ENCODE measurements at regions not wholly inside any gene's neighbourhood (a gene's known extent, or its start where the extent isn't known, plus 50 kb on each side); places are given as distances from the start of the nearest gene placed in this dataset.
A peak's percentile ranks its signal among the peaks of the same experiment; 100 is the strongest.

GRCh38 chr2:173644146-173644545, 289.5 kb downstream of the CDCA7 start:
- DNase-seq (ENCODE audit: low read depth): peak; percentile 14

- no peak for DNase-seq (ENCODE audit: low read depth)
Observed at GRCh38 chr2:173647681-173648311, 293.1 kb downstream of the CDCA7 start.

GRCh38 chr2:173648816-173649215, 294.1 kb downstream of the CDCA7 start:
- DNase-seq (ENCODE audit: low read depth): no peak

- no peak for DNase-seq (ENCODE audit: low read depth)
Observed at GRCh38 chr2:173649527-173650219, 295.0 kb downstream of the CDCA7 start.

GRCh38 chr2:173651891-173652290, 297.2 kb downstream of the CDCA7 start:
- no peak for DNase-seq (ENCODE audit: low read depth)

GRCh38 chr2:173652311-173652710, 297.6 kb downstream of the CDCA7 start:
- DNase-seq (ENCODE audit: low read depth): peak; percentile 83

GRCh38 chr2:173652767-173653431, 298.2 kb downstream of the CDCA7 start:
- DNase-seq (ENCODE audit: low read depth): peak; percentile 92

GRCh38 chr2:173653432-173653805, 298.7 kb downstream of the CDCA7 start:
- no peak for DNase-seq (ENCODE audit: low read depth)

GRCh38 chr2:173654161-173654895, 299.7 kb downstream of the CDCA7 start:
- DNase-seq (ENCODE audit: low read depth): no peak

- DNase-seq (ENCODE audit: low read depth): no peak
Observed at GRCh38 chr2:173654896-173655265, 300.2 kb downstream of the CDCA7 start.

- no peak for DNase-seq (ENCODE audit: low read depth)
Observed at GRCh38 chr2:173656086-173656485, 301.4 kb downstream of the CDCA7 start.

GRCh38 chr2:173657996-173658717, 303.5 kb downstream of the CDCA7 start:
- peak; percentile 89 for DNase-seq (ENCODE audit: low read depth)

GRCh38 chr2:173658946-173659371, 304.3 kb downstream of the CDCA7 start:
- no peak for DNase-seq (ENCODE audit: low read depth)

GRCh38 chr2:173659509-173659908, 304.8 kb downstream of the CDCA7 start:
- no peak for DNase-seq (ENCODE audit: low read depth)

GRCh38 chr2:173661586-173661985, 303.6 kb downstream of the SP3 start:
- no peak for DNase-seq (ENCODE audit: low read depth)

- no peak for DNase-seq (ENCODE audit: low read depth)
Observed at GRCh38 chr2:173663353-173663752, 301.8 kb downstream of the SP3 start.

GRCh38 chr2:173663835-173664512, 301.2 kb downstream of the SP3 start:
- no peak for DNase-seq (ENCODE audit: low read depth)

GRCh38 chr2:173664513-173664910, 300.7 kb downstream of the SP3 start:
- no peak for DNase-seq (ENCODE audit: low read depth)

- DNase-seq (ENCODE audit: low read depth): no peak
Observed at GRCh38 chr2:173666171-173666888, 298.8 kb downstream of the SP3 start.

GRCh38 chr2:173667014-173667413, 298.2 kb downstream of the SP3 start:
- DNase-seq (ENCODE audit: low read depth): no peak

GRCh38 chr2:173667415-173667814, 297.8 kb downstream of the SP3 start:
- DNase-seq (ENCODE audit: low read depth): no peak

All from Daoy (cell line).